GM20000 (cell line): ENCODE measurements at regions not wholly inside any gene's neighbourhood (a gene's known extent, or its start where the extent isn't known, plus 50 kb on each side); places are given as distances from the start of the nearest gene placed in this dataset.

Source experiments
- DNase-seq: peaks from one replicate; pipeline ENCODE4 v3.0.0; 2012; ENCODE audit warnings: low spot score
- TF ChIP-seq, protein P1 (sequence below): IDR thresholded peaks from 2 replicates; pipeline ENCODE4 v1.5.1; 2012; ENCODE audit warnings: mild to moderate bottlenecking, control low read depth; ENCODE audit errors: extremely low read depth, missing control alignments

DNA sequence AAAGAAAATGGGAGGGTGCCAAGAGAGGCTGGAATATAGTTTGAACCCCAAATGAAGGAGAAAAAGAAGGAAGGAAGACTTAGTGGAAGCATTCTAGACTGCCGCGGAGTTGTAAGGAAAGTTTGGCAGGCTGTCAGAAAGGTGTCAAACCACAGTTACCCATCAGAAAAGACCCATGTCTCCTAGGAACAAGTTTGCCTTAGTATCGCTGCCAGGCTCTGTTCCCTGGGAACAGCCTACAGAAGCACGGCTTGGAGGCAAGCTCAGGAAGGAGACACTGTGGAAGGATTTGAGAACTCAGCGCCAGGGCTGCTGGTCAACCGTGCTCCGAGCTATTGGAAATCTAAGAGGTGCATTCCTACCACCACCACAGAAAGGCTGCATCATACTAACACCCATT lies 197.4 kb downstream of the RRAGC start:
- TF ChIP-seq, protein P1, sequence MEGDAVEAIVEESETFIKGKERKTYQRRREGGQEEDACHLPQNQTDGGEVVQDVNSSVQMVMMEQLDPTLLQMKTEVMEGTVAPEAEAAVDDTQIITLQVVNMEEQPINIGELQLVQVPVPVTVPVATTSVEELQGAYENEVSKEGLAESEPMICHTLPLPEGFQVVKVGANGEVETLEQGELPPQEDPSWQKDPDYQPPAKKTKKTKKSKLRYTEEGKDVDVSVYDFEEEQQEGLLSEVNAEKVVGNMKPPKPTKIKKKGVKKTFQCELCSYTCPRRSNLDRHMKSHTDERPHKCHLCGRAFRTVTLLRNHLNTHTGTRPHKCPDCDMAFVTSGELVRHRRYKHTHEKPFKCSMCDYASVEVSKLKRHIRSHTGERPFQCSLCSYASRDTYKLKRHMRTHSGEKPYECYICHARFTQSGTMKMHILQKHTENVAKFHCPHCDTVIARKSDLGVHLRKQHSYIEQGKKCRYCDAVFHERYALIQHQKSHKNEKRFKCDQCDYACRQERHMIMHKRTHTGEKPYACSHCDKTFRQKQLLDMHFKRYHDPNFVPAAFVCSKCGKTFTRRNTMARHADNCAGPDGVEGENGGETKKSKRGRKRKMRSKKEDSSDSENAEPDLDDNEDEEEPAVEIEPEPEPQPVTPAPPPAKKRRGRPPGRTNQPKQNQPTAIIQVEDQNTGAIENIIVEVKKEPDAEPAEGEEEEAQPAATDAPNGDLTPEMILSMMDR: no peak
- DNase-seq: no peak

DNA sequence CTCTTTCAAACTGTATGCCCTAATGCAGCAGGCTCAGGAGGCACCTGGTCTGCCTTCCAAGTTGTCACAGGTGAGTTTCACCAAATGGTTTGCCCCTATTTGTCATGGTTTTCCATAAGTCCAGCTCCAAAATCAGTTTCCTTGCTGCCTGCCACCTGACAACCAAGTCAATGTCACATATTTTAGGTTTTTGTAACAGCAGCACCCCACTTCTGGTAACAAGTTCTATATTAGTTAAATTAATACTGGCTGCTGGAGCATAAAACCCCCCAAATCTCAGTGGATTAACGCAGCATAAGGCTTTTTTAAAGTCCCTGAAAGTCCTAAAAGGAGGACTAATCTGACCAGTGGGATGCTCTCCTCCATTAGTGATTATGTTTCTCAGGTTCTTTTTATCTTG lies 200.7 kb downstream of the RRAGC start:
- TF ChIP-seq, protein P1: no peak
- no peak for DNase-seq

DNA sequence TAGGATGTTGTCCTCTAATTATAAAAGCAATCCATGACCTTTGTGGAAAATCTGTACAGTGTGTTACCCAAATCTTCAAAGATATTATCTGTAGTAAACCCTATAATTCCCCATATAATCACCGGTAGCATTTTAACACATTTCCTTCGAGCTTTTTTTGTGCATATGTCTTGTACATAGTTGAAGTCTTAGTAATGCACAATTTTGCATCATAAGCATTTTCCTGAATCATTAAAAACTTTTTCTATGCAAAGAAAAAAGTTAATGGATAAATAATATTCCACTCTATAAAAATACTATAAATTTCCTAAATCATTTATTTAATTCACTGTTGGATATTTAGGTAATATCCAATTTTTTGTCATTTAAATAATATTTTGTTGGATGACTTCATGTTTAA lies 201.7 kb downstream of the RRAGC start:
- TF ChIP-seq, protein P1: no peak
- DNase-seq: no peak

DNA sequence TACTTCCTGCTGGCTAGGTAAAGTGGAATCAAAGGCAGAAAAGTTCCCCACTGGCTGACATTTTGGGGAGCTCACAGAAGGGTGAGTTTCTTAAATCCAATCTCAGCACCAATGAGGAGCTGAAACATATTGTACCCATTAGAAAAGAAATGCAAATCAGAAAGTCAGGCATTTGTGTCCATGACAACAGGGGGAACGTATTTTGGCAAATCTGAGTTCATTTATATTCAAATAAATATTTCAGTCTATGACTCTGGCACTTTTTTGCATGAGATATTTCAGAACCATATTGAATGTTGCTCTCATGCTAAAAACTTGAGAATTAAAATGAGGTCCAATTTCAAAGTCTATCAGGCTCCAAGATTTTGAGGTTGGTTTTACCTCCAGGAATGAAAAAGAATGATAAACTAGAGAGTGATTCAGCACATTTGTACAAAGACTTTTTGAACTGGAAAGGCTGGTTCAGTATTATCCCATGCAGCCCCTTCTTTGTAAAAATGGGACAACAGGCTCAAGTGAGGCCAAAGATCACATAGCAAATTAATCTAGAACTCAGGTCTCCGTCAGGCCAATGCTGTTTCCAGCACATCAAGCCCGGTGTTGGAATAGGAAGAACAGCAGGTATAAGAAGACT lies 202.2 kb downstream of the RRAGC start:
- DNase-seq: no peak
- TF ChIP-seq, protein P1: no peak

DNA sequence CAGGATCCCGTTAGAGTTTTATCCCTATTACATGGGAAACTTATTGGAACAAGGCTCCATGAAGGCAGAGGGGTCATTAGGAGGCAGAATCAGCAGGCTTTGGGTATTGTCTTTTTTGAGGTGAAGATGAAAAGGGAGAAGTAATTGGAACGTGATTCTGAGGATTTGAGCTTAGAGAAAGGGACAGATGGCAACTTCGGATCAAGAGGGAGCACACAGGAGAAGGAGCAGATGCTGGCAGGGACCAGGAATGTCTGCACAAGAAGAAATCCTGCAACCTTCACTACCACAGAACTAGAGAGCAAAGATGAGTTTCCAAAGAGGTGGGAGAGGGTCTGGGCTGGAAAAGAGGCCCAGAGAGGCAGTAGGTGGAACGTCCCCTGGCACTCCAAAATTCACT lies 202.8 kb downstream of the RRAGC start:
- TF ChIP-seq, protein P1: no peak
- DNase-seq: no peak

DNA sequence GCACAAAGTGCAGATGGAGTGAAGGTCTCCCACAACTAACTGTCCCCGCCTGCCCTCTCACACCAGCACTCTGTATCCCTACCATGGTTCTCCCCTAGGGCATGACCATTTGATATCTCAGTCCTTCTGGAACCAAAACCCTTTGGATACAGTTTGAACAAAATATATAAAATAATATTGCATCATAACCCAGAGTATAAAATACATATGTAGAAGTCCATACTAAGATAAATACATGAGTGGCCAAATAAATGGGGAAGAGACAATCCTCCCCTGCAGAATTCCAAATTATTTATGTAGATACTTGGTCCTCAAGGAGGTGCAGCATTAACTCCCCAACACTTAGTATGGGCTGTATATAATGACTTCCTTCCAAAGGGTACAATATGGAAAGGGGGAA lies 207.4 kb downstream of the RRAGC start:
- DNase-seq: no peak
- TF ChIP-seq, protein P1: no peak

DNA sequence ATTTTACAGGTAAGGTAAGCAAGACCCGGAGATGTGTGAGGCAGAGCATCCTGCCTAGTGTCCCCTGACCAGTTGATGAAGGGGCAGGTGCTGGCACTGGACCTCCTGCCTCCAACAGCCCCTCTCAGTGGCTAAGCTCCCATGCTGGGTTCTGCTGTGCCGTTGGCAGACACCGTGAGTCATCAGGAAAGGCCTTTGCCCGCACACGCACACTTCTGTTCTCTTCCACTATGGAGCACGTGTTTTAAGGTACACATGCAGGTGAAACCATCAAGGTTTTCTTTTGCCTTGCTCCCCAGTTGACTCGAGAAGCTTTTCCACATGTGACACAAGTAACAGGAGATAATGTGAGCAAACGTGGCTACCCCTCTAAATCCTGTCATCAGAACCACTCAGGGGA lies 207.9 kb downstream of the RRAGC start:
- TF ChIP-seq, protein P1: no peak
- DNase-seq: no peak
